C4-2B (cell line): ENCODE measurements at regions not wholly inside any gene's neighbourhood (a gene's known extent, or its start where the extent isn't known, plus 50 kb on each side); places are given as distances from the start of the nearest gene placed in this dataset.

Source experiments
- CTCF ChIP-seq: fragments of 450-650 bp; conservative IDR thresholded peaks from 2 replicates; pipeline ENCODE4 v1.5.1; 2017; ENCODE audit warnings: mild to moderate bottlenecking
- ZFX ChIP-seq: fragments of 450-650 bp; IDR thresholded peaks from 2 replicates; pipeline ENCODE4 v1.6.1; 2017

DNA sequence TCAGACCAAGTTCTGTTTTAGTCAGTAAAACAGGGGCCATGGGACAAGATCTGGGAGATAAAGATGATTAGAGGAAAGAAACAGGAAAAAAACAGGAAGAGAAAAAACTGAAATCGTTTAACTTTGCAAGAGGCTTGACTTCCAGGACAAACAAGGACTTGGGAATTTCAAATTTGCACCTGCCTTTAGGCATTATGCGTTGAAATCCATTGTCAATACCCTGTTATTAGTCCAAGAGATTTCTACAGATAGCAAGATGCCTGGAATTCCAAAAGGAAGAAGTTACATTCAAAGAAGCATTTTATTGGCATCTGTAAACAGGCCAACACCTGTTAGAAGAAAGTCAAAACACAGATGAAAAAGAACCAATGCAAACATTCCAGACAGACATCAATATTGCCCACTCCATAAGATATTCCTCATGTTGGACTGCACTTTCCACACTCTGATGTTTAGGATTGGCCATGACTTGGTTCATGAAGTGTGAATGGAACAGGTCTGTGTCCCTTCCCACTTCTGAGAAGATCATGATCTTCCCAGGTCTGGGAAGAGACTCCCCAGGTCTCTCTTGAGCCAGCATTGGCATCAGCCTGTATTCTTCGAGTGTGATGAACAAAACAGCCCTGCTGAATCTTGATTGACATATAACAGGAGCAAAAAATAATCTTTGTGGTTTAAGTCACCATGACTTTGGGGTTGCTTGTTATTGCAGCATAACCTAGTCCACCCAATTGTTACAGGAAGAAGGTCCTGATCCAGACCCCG, 181.4 kb upstream of the FN1 start:
- TF ChIP-seq CTCF (no peak), ZFX (no peak)
